GM23338 (cell line): ENCODE measurements at regions not wholly inside any gene's neighbourhood (a gene's known extent, or its start where the extent isn't known, plus 50 kb on each side); places are given as distances from the start of the nearest gene placed in this dataset.

Experiments used
- ATAC-seq: fragments of 200-7000 bp; cut with Tn5 transposase; 3 replicates; pipeline ENCODE4 v1.9.1; 2020
- DNase-seq: peaks from one replicate; pipeline ENCODE4 v3.0.0-alpha.2; 2015; ENCODE audit warnings: low spot score
- H2AFZ ChIP-seq: fragments of 200-600 bp; sonication (generic); 2 replicates; pipeline ENCODE4 v1.8.0; 2016; ENCODE audit warnings: antibody characterized with exemption, mild to moderate bottlenecking, moderate library complexity
- H3F3A ChIP-seq: fragments of 200-600 bp; sonication (generic); replicated peaks from 2 replicates; pipeline ENCODE4 v1.8.0; 2017; ENCODE audit warnings: antibody characterized with exemption, mixed run types, low read depth
- H3K27ac ChIP-seq: fragments of 200-600 bp; sonication (generic); 2 replicates; pipeline ENCODE4 v1.6.1; 2016; ENCODE audit warnings: low read depth
- H3K27me3 ChIP-seq: fragments of 200-600 bp; sonication (generic); 2 replicates; pipeline ENCODE4 v1.8.0; 2016; ENCODE audit warnings: mild to moderate bottlenecking, mixed run types, moderate library complexity; ENCODE audit not compliant: insufficient read depth
- H3K36me3 ChIP-seq: fragments of 200-600 bp; sonication (generic); 2 replicates; pipeline ENCODE4 v1.8.0; 2016; ENCODE audit warnings: mild to moderate bottlenecking; ENCODE audit not compliant: insufficient read depth
- H3K4me1 ChIP-seq: fragments of 200-600 bp; sonication (generic); 2 replicates; pipeline ENCODE4 v1.8.0; 2016; ENCODE audit warnings: mild to moderate bottlenecking, moderate library complexity; ENCODE audit not compliant: insufficient read depth
- H3K4me2 ChIP-seq: fragments of 200-600 bp; sonication (generic); 2 replicates; pipeline ENCODE4 v1.7.1; 2017; ENCODE audit warnings: mixed run types
- H3K4me3 ChIP-seq: fragments of 200-600 bp; sonication (generic); 2 replicates; pipeline ENCODE4 v1.6.1; 2016; ENCODE audit warnings: mixed run types
- H3K79me2 ChIP-seq: fragments of 200-600 bp; sonication (generic); replicated peaks from 2 replicates; pipeline ENCODE4 v1.8.0; 2017; ENCODE audit warnings: mild to moderate bottlenecking; ENCODE audit not compliant: insufficient read depth
- H3K9me2 ChIP-seq: fragments of 200-600 bp; sonication (generic); 2 replicates; pipeline ENCODE4 v1.8.0; 2017; ENCODE audit not compliant: insufficient read depth
- H4K20me1 ChIP-seq: fragments of 200-600 bp; sonication (generic); replicated peaks from 2 replicates; pipeline ENCODE4 v1.8.0; 2017; ENCODE audit warnings: mild to moderate bottlenecking; ENCODE audit not compliant: insufficient read depth
- H3K27ac Mint-ChIP-seq: 2 replicates; pipeline ENCODE4 v1.8.0; 2020; ENCODE audit warnings: inconsistent platforms, mild to moderate bottlenecking, moderate library complexity, mixed read lengths
- H3K27me3 Mint-ChIP-seq: 3 replicates; pipeline ENCODE4 v1.8.0; 2022; ENCODE audit warnings: low read depth, mild to moderate bottlenecking, moderate library complexity, mixed read lengths, inconsistent platforms; ENCODE audit not compliant: insufficient read depth, poor library complexity
- H3K36me3 Mint-ChIP-seq: 3 replicates; pipeline ENCODE4 v1.8.0; 2021; ENCODE audit warnings: low read depth, mild to moderate bottlenecking, inconsistent platforms, moderate library complexity, mixed read lengths
- H3K4me1 Mint-ChIP-seq: 3 replicates; pipeline ENCODE4 v1.8.0; 2020; ENCODE audit warnings: mild to moderate bottlenecking, inconsistent platforms, mixed read lengths
- H3K4me3 Mint-ChIP-seq: 3 replicates; pipeline ENCODE4 v1.8.0; 2021; ENCODE audit warnings: moderate library complexity, mild to moderate bottlenecking, inconsistent platforms, mixed read lengths
- H3K9me3 Mint-ChIP-seq: 3 replicates; pipeline ENCODE4 v1.8.0; 2020; ENCODE audit warnings: moderate library complexity, mild to moderate bottlenecking, inconsistent platforms, mixed read lengths
- CREB1 ChIP-seq: fragments of 250-450 bp; sonication (Bioruptor Pico); IDR thresholded peaks from 2 replicates; pipeline ENCODE4 v1.5.0; 2020; ENCODE audit warnings: low read depth, mild to moderate bottlenecking, moderate library complexity
- CTCF ChIP-seq, 2 experiments: fragments of 200-600 bp in 1 of 2; sonication (generic) in 1 of 2; conservative IDR thresholded peaks; 2 replicates each; pipeline versions ENCODE4 v1.5.1 to v1.6.1; 2016 to 2017; ENCODE audit warnings: antibody characterized with exemption in 2 of 2, low read depth in 2 of 2, mild to moderate bottlenecking in 2 of 2, moderate library complexity in 1 of 2
- EZH2 ChIP-seq: fragments of 200-600 bp; sonication (generic); IDR thresholded peaks from one replicate; pipeline ENCODE4 v1.8.0; 2017; ENCODE audit warnings: antibody characterized with exemption, mild to moderate bottlenecking, low read depth; ENCODE audit not compliant: unreplicated experiment
- EZH2phosphoT487 ChIP-seq: fragments of 200-600 bp; sonication (generic); IDR thresholded peaks from one replicate; pipeline ENCODE4 v1.8.1; 2018; ENCODE audit warnings: antibody characterized with exemption; ENCODE audit not compliant: unreplicated experiment
- JUNB ChIP-seq: IDR thresholded peaks from one replicate; pipeline ENCODE4 v1.6.1; 2016; ENCODE audit warnings: antibody characterized with exemption; ENCODE audit not compliant: unreplicated experiment
- REST ChIP-seq: IDR thresholded peaks from one replicate; pipeline ENCODE4 v1.6.1; 2018; ENCODE audit warnings: antibody characterized with exemption; ENCODE audit not compliant: unreplicated experiment
- ZNF331 ChIP-seq: fragments of 250-450 bp; sonication (Bioruptor Pico); IDR thresholded peaks from 2 replicates; pipeline ENCODE4 v1.5.0; 2020; ENCODE audit warnings: low read depth, mild to moderate bottlenecking, moderate library complexity
- TF ChIP-seq, protein P1 (sequence below): IDR thresholded peaks from 2 replicates; pipeline ENCODE4 v1.6.1; 2016; ENCODE audit warnings: antibody characterized with exemption

DNA sequence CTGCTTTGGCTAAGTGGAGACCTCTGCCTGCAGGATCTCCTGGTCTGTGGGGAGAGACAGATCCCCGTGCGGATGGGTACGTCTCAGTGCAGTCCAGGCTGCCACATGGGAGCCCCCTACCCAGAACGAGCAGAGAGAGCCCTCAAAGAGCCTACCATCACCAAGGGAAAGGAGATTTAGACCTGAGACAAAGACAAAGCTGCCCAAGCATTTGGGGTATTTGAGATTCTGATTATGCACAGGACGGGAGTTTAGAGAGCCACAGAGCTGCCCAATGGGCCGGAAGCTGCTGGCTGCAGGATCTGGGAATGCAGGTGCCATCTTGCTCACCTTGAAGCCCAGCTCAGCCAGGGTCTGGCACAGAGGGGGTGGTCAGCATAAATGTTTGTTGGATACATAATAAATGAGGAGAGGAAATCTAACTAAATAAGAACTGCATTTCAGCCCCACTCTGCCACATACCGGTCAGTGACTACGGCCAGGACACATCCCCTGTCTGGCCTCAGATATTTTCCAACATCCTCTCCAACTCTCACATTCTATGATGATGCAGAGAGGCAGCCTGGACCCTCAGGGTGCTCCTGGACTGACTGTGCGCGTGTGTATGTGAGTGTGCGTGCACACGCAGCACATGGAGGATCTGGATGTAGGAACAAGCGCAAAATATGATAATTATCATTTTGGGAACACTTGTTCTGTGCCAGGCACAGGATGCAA is 157.8 kb downstream of the FGF18 start:
- H3K27me3 Mint-ChIP-seq = peaks cover 11% of the 10 kb centered on the region
- Histone ChIP-seq H3K4me3 (no peak overlapping the region), H3K27me3 (no peaks in the 10 kb centered on the region), H3K4me1 (no peaks in the 10 kb centered on the region), H3F3A (no peaks in the 10 kb centered on the region), H3K79me2 (no peaks in the 10 kb centered on the region), H3K27ac (no peak overlapping the region), H3K36me3 (no peaks in the 10 kb centered on the region), H2AFZ (no peak overlapping the region), H3K4me2 (no peak overlapping the region), H4K20me1 (no peaks in the 10 kb centered on the region), H3K9me2 (no peaks in the 10 kb centered on the region)
- H3K36me3 Mint-ChIP-seq = no peaks in the 10 kb centered on the region
- H3K4me1 Mint-ChIP-seq = peaks cover 9% of the 10 kb centered on the region
- H3K27ac Mint-ChIP-seq = no peak overlapping the region
- no peak for DNase-seq
- no peak overlapping the region for H3K4me3 Mint-ChIP-seq
- TF ChIP-seq REST (no peak), EZH2phosphoT487 (no peak)
- ATAC-seq = no peak
- H3K9me3 Mint-ChIP-seq = peaks cover 4% of the 10 kb centered on the region; the same call in 2 of the 3 replicates

DNA sequence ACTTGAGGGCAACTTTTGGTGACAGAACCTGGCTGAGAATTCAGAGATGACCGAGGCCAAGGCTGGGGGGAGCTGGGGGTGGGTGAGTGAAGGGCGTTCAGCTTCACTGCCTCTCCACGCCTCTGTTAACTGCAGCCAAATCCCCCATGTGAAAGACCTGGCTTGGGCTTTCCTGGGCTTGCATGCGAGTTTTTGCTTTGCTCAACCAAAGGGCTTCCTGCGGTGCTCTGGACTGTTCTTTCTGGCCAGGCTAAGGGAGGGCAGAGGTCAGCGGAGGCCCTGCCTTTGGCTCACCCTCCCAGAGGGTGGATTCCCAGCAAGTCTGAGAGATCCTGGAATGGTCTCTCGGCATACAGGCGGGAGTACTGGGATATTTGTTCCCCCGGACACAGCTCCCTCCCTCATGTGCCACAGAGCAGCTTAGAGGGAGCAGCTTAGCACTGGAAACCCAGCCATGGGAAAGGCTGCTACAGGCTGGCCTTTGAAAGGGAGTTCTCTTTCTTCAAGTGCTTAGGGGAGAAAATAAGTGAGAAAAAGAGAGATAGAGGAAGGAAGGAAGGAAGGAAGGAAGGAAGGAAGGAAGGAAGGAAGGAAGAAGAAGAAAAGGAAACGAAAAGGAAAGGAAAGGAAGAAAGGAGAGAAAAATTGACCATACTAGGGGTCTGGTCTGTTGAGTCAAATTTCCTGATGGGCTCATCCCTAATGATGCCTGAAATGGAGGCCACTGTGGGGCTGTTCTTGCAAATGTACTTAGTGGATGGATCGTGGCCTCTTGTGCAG is 158.8 kb downstream of the FGF18 start:
- Histone ChIP-seq H4K20me1 (no peaks in the 10 kb centered on the region), H3K4me1 (no peaks in the 10 kb centered on the region), H3K79me2 (no peaks in the 10 kb centered on the region), H3K4me3 (no peak overlapping the region), H3K27ac (no peak overlapping the region), H3F3A (no peaks in the 10 kb centered on the region), H3K27me3 (no peaks in the 10 kb centered on the region), H3K36me3 (no peaks in the 10 kb centered on the region), H2AFZ (0 out of 2 replicates have a peak overlapping the region, but pooled peaks have one; percentile 47), H3K9me2 (no peaks in the 10 kb centered on the region), H3K4me2 (no peak overlapping the region)
- peaks cover 9% of the 10 kb centered on the region for H3K4me1 Mint-ChIP-seq
- ATAC-seq = peak; percentile 50
- peaks cover 4% of the 10 kb centered on the region; the same call in 2 of the 3 replicates for H3K9me3 Mint-ChIP-seq
- no peaks in the 10 kb centered on the region for H3K36me3 Mint-ChIP-seq
- peaks cover 11% of the 10 kb centered on the region for H3K27me3 Mint-ChIP-seq
- no peak overlapping the region for H3K4me3 Mint-ChIP-seq
- DNase-seq = no peak
- no peak for TF ChIP-seq CTCF (conservative IDR thresholded peaks at IDR 0.05; ENCODE audit: low read depth in 2 of 2)
- TF ChIP-seq ZNF331 (CRISPR knock-in tag) = no peak
- no peak for TF ChIP-seq JUNB
- TF ChIP-seq, protein P1, sequence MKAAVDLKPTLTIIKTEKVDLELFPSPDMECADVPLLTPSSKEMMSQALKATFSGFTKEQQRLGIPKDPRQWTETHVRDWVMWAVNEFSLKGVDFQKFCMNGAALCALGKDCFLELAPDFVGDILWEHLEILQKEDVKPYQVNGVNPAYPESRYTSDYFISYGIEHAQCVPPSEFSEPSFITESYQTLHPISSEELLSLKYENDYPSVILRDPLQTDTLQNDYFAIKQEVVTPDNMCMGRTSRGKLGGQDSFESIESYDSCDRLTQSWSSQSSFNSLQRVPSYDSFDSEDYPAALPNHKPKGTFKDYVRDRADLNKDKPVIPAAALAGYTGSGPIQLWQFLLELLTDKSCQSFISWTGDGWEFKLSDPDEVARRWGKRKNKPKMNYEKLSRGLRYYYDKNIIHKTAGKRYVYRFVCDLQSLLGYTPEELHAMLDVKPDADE = no peak
- no peak for TF ChIP-seq EZH2
- TF ChIP-seq CREB1 = no peak
- H3K27ac Mint-ChIP-seq = no peak overlapping the region
